Neural cell (in vitro differentiated cells): ENCODE measurements at regions not wholly inside any gene's neighbourhood (a gene's known extent, or its start where the extent isn't known, plus 50 kb on each side); places are given as distances from the start of the nearest gene placed in this dataset.

Experiments used
- H2AFZ ChIP-seq: fragments of 200-600, 300-800 bp; sonication (generic), shearing (Covaris generic); 2 replicates; pipeline ENCODE4 v1.6.0; 2014; ENCODE audit warnings: low read depth, mild to moderate bottlenecking, antibody characterized with exemption, low read length, moderate library complexity
- H3F3A ChIP-seq: fragments of 200-600 bp; shearing (Covaris generic); 2 replicates; pipeline ENCODE4 v1.6.1; 2016; ENCODE audit warnings: mild to moderate bottlenecking, moderate library complexity, mixed read lengths, antibody characterized with exemption, low read length; ENCODE audit not compliant: insufficient read depth, poor library complexity, severe bottlenecking
- H3K27ac ChIP-seq: fragments of 200-600, 300-800 bp; sonication (generic), shearing (Covaris generic); 2 replicates; pipeline ENCODE4 v1.5.1; 2014; ENCODE audit warnings: mild to moderate bottlenecking, low read length, moderate library complexity
- H3K27me3 ChIP-seq: fragments of 300-800, 200-600 bp; sonication (generic), shearing (Covaris generic); 2 replicates; pipeline ENCODE4 v1.6.0; 2014; ENCODE audit warnings: mild to moderate bottlenecking, low read depth, low read length, moderate library complexity; ENCODE audit not compliant: insufficient read depth
- H3K36me3 ChIP-seq: fragments of 300-800, 200-600 bp; sonication (generic), shearing (Covaris generic); 2 replicates; pipeline ENCODE4 v1.5.1; 2014; ENCODE audit warnings: mild to moderate bottlenecking, antibody characterized with exemption, low read length, moderate library complexity; ENCODE audit not compliant: insufficient read depth
- H3K4me2 ChIP-seq: fragments of 300-800, 200-600 bp; sonication (generic), shearing (Covaris generic); 2 replicates; pipeline ENCODE4 v1.6.0; 2014; ENCODE audit warnings: mild to moderate bottlenecking, low read length
- H3K4me3 ChIP-seq: fragments of 300-800, 200-600 bp; sonication (generic), shearing (Covaris generic); 2 replicates; pipeline ENCODE4 v1.5.1; 2014; ENCODE audit warnings: mild to moderate bottlenecking, low read length, moderate library complexity
- H3K79me2 ChIP-seq: fragments of 200-600 bp; shearing (Covaris generic); replicated peaks from 2 replicates; pipeline ENCODE4 v1.6.0; 2014; ENCODE audit warnings: mild to moderate bottlenecking, low read length, moderate library complexity; ENCODE audit not compliant: insufficient read depth
- H3K9ac ChIP-seq: fragments of 300-800, 200-600 bp; sonication (generic), shearing (Covaris generic); 2 replicates; pipeline ENCODE4 v1.6.1; 2016; ENCODE audit warnings: mild to moderate bottlenecking, low read length, mixed read lengths
- H3K9me2 ChIP-seq: fragments of 200-600 bp; shearing (Covaris generic); 2 replicates; pipeline ENCODE4 v1.6.1; 2016; ENCODE audit warnings: mild to moderate bottlenecking, low read length, mixed read lengths; ENCODE audit not compliant: insufficient read depth
- H3K9me3 ChIP-seq: fragments of 200-600, 300-800 bp; sonication (generic), shearing (Covaris generic); 2 replicates; pipeline ENCODE4 v1.6.1; 2016; ENCODE audit warnings: mild to moderate bottlenecking, mixed run types, low read length, moderate library complexity, mixed read lengths
- H4K20me1 ChIP-seq: fragments of 200-600 bp; shearing (Covaris generic); 2 replicates; pipeline ENCODE4 v1.6.1; 2016; ENCODE audit warnings: mild to moderate bottlenecking, mixed run types; ENCODE audit not compliant: insufficient read depth
- CTCF ChIP-seq: fragments of 450-650 bp; IDR thresholded peaks from 2 replicates; pipeline ENCODE4 v1.5.1; 2014; ENCODE audit warnings: antibody characterized with exemption, mild to moderate bottlenecking, moderate library complexity; ENCODE audit not compliant: poor library complexity, severe bottlenecking
- EP300 ChIP-seq: fragments of 450-650 bp; conservative IDR thresholded peaks from 2 replicates; pipeline ENCODE4 v1.6.1; 2014; ENCODE audit warnings: antibody characterized with exemption, mild to moderate bottlenecking, moderate library complexity; ENCODE audit not compliant: poor library complexity, severe bottlenecking
- EZH2 ChIP-seq: fragments of 200-600, 300-800 bp; shearing (Covaris generic), sonication (generic); IDR thresholded peaks from 2 replicates; pipeline ENCODE4 v1.6.1; 2014; ENCODE audit warnings: antibody characterized with exemption, low read length, borderline replicate concordance, mild to moderate bottlenecking; ENCODE audit not compliant: insufficient read depth, poor library complexity, severe bottlenecking
- MXI1 ChIP-seq: fragments of 450-650 bp; conservative IDR thresholded peaks from 2 replicates; pipeline ENCODE4 v1.6.1; 2014; ENCODE audit warnings: antibody characterized with exemption, mild to moderate bottlenecking; ENCODE audit not compliant: poor library complexity, severe bottlenecking
- POLR2AphosphoS5 ChIP-seq: IDR thresholded peaks from 2 replicates; pipeline ENCODE4 v1.6.1; 2012
- RAD21 ChIP-seq: fragments of 450-650 bp; conservative IDR thresholded peaks from 2 replicates; pipeline ENCODE4 v1.6.1; 2014; ENCODE audit warnings: antibody characterized with exemption, mild to moderate bottlenecking, moderate library complexity
- SMC3 ChIP-seq: fragments of 450-650 bp; conservative IDR thresholded peaks from 2 replicates; pipeline ENCODE4 v1.6.1; 2014; ENCODE audit warnings: antibody characterized with exemption, mild to moderate bottlenecking, moderate library complexity; ENCODE audit not compliant: poor library complexity
- TAF1 ChIP-seq: IDR thresholded peaks from 2 replicates; pipeline ENCODE4 v1.6.1; 2012; ENCODE audit warnings: low read depth
- TF ChIP-seq, protein P1 (sequence below): IDR thresholded peaks from 2 replicates; pipeline ENCODE4 v1.6.1; 2012; ENCODE audit warnings: borderline replicate concordance

- no peak overlapping the region for H3K4me2 ChIP-seq
- H3K9me2 ChIP-seq = no peaks in the 10 kb centered on the region
- H3K79me2 ChIP-seq = no peaks in the 10 kb centered on the region
- H3K27ac ChIP-seq = no peak overlapping the region
- no peaks in the 10 kb centered on the region for H3K9me3 ChIP-seq
- H3K27me3 ChIP-seq = no peaks in the 10 kb centered on the region
- TF ChIP-seq TAF1 (no peak), SMC3 (no peak), CTCF (no peak), EZH2 (no peak), EP300 (no peak), MXI1 (no peak), RAD21 (no peak), POLR2AphosphoS5 (no peak)
- TF ChIP-seq, protein P1, sequence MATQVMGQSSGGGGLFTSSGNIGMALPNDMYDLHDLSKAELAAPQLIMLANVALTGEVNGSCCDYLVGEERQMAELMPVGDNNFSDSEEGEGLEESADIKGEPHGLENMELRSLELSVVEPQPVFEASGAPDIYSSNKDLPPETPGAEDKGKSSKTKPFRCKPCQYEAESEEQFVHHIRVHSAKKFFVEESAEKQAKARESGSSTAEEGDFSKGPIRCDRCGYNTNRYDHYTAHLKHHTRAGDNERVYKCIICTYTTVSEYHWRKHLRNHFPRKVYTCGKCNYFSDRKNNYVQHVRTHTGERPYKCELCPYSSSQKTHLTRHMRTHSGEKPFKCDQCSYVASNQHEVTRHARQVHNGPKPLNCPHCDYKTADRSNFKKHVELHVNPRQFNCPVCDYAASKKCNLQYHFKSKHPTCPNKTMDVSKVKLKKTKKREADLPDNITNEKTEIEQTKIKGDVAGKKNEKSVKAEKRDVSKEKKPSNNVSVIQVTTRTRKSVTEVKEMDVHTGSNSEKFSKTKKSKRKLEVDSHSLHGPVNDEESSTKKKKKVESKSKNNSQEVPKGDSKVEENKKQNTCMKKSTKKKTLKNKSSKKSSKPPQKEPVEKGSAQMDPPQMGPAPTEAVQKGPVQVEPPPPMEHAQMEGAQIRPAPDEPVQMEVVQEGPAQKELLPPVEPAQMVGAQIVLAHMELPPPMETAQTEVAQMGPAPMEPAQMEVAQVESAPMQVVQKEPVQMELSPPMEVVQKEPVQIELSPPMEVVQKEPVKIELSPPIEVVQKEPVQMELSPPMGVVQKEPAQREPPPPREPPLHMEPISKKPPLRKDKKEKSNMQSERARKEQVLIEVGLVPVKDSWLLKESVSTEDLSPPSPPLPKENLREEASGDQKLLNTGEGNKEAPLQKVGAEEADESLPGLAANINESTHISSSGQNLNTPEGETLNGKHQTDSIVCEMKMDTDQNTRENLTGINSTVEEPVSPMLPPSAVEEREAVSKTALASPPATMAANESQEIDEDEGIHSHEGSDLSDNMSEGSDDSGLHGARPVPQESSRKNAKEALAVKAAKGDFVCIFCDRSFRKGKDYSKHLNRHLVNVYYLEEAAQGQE = no peak
- no peak overlapping the region for H2AFZ ChIP-seq
- no peaks in the 10 kb centered on the region for H3K36me3 ChIP-seq
- H4K20me1 ChIP-seq = no peaks in the 10 kb centered on the region
- no peak overlapping the region for H3K9ac ChIP-seq
- H3K4me3 ChIP-seq = no peak overlapping the region
- no peaks in the 10 kb centered on the region for H3F3A ChIP-seq
Measured at GRCh38 chr11:95517453-95517852, 272.1 kb downstream of the FAM76B start.

GRCh38 chr11:95516786-95517185 is 272.8 kb downstream of the FAM76B start:
- H3K4me2 ChIP-seq = no peak overlapping the region
- no peak overlapping the region for H2AFZ ChIP-seq
- no peak overlapping the region for H3K9ac ChIP-seq
- no peak overlapping the region for H3K27ac ChIP-seq
- no peaks in the 10 kb centered on the region for H3K27me3 ChIP-seq
- no peaks in the 10 kb centered on the region for H3K79me2 ChIP-seq
- H4K20me1 ChIP-seq = no peaks in the 10 kb centered on the region
- H3F3A ChIP-seq = no peaks in the 10 kb centered on the region
- H3K9me2 ChIP-seq = no peaks in the 10 kb centered on the region
- H3K9me3 ChIP-seq = no peaks in the 10 kb centered on the region
- no peaks in the 10 kb centered on the region for H3K36me3 ChIP-seq
- no peak overlapping the region for H3K4me3 ChIP-seq
- TF ChIP-seq CTCF = no peak
- no peak for TF ChIP-seq EP300
- no peak for TF ChIP-seq TAF1
- TF ChIP-seq MXI1 = no peak
- no peak for TF ChIP-seq EZH2
- no peak for TF ChIP-seq RAD21
- TF ChIP-seq, protein P1 = no peak
- no peak for TF ChIP-seq POLR2AphosphoS5
- no peak for TF ChIP-seq SMC3
